Activated naive CD8-positive, alpha-beta T cell treated with anti-CD3 and anti-CD28 coated beads, Interleukin-2, amount 50 U/mL, for 24 hours (primary cell): ENCODE measurements at regions not wholly inside any gene's neighbourhood (a gene's known extent, or its start where the extent isn't known, plus 50 kb on each side); places are given as distances from the start of the nearest gene placed in this dataset.

Experiments
- ATAC-seq: fragments of 150-1000 bp; cut with Tn5 transposase; one replicate; pipeline ENCODE4 v1.10.0; 2021
- DNase-seq: peaks from one replicate; pipeline ENCODE4 v3.0.0; 2021
- H3K27ac Mint-ChIP-seq: one replicate; pipeline ENCODE4 v1.8.0; 2021; ENCODE audit warnings: mild to moderate bottlenecking, mixed read lengths
- H3K27me3 Mint-ChIP-seq: one replicate; pipeline ENCODE4 v1.8.0; 2021; ENCODE audit warnings: mixed read lengths
- H3K36me3 Mint-ChIP-seq: one replicate; pipeline ENCODE4 v1.8.0; 2021; ENCODE audit warnings: low read depth, mixed read lengths
- H3K4me1 Mint-ChIP-seq: one replicate; pipeline ENCODE4 v1.8.0; 2021; ENCODE audit warnings: mixed read lengths
- H3K4me3 Mint-ChIP-seq: one replicate; pipeline ENCODE4 v1.8.0; 2021; ENCODE audit warnings: mild to moderate bottlenecking, moderate library complexity, mixed read lengths
- H3K9me3 Mint-ChIP-seq: one replicate; pipeline ENCODE4 v1.8.0; 2021; ENCODE audit warnings: mixed read lengths

DNA sequence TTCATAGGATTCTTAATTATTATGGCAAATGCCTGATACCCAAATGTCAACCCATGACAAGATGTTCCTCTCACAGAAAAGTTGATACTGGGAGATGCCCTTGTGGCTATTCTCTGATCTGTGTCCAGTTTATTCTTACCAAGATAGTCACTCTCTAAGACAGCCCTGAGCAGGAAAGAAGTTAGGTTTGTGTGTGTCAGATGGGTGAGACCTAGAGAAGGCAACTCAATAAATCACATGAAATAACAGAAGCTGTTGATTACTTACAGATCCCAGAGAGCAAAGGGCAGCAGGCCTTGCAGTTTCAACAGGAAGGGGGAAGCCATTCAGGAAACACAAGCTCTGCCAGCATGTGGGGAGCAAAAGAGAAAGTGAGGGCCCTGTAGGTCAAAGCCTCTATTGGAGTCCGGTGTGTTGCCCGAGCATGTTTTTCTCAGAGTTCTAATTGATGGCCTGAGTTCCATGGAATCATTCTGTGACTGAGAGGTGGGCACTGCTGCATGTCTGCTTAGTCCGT is 1193.7 kb upstream of the CDH18 start:
- ATAC-seq (no peak), DNase-seq (no peak)
- H3K4me1 Mint-ChIP-seq = no peaks in the 10 kb centered on the region
- no peak overlapping the region for H3K4me3 Mint-ChIP-seq
- no peaks in the 10 kb centered on the region for H3K36me3 Mint-ChIP-seq
- H3K27me3 Mint-ChIP-seq = no peaks in the 10 kb centered on the region
- H3K9me3 Mint-ChIP-seq = peaks cover 4% of the 10 kb centered on the region
- no peak overlapping the region for H3K27ac Mint-ChIP-seq

DNA sequence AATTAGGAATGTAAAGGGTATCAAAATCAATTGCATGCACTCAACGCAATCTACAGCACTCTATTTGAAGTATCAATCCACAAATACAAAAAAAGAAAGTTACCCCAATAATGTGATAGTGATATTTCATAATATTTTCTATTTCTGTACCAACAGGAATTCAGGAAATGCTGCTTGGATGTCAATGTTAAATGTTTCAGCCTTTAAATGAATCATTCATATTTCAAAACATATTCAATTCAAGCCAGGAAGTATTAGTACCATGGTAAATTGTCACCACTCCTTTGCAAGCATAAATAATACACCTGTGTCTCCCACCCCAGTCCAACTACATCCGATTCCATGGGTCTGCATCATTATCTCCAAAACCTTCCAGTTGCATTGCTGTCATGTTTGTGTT is 1185.5 kb upstream of the CDH18 start:
- no peak overlapping the region for H3K27ac Mint-ChIP-seq
- no peak for ATAC-seq

DNA sequence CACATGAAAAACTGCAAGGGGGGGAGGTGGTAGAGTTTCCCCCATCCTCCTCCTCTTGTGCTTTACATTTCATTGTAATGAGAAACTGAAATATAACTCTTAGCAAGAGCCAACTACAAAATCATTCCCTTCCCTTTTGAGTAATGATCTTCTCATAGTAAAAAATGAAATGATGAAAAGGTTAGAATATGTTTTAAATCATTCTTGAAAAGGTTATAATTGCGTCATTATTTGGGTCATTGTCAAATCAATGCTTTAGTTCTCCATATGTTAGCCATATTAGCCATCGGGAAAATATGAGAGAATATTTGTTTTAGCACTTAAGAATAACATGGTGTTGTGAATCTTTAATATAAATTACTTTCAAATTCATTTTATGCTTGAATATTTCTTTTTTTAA is 1185.0 kb upstream of the CDH18 start:
- Mint-ChIP-seq H3K27me3 (no peaks in the 10 kb centered on the region), H3K36me3 (no peaks in the 10 kb centered on the region), H3K4me3 (no peak overlapping the region), H3K27ac (no peak overlapping the region), H3K4me1 (no peaks in the 10 kb centered on the region), H3K9me3 (no peaks in the 10 kb centered on the region)
- no peak for ATAC-seq
- DNase-seq = no peak

More for the DNA sequence above, 1185.5 kb upstream of the CDH18 start:
- DNase-seq = no peak
- Mint-ChIP-seq H3K9me3 (no peaks in the 10 kb centered on the region), H3K36me3 (no peaks in the 10 kb centered on the region), H3K4me1 (no peaks in the 10 kb centered on the region), H3K27me3 (no peaks in the 10 kb centered on the region), H3K4me3 (no peak overlapping the region)

DNA sequence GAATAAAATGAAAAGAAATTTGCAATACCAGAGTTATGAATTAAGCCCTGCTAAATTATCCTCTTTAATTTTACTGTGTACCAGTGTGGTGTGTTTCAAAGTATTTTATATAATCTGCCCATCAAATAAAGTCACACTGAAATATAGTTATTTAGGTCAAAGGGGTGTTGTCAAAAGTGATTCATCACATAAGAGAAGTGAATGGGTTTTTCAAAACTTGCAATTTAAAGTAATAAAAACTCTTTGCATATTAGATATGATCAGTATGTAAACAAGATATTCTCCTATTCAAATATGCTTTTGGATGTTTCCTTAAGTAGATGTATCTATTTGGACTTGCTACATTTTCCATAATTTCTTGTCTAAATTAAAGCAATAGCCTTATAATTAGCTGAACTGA is 1183.0 kb upstream of the CDH18 start:
- Mint-ChIP-seq H3K4me3 (no peak overlapping the region), H3K9me3 (no peaks in the 10 kb centered on the region), H3K27me3 (no peaks in the 10 kb centered on the region), H3K36me3 (no peaks in the 10 kb centered on the region), H3K27ac (no peak overlapping the region), H3K4me1 (no peaks in the 10 kb centered on the region)
- DNase-seq (no peak), ATAC-seq (no peak)

DNA sequence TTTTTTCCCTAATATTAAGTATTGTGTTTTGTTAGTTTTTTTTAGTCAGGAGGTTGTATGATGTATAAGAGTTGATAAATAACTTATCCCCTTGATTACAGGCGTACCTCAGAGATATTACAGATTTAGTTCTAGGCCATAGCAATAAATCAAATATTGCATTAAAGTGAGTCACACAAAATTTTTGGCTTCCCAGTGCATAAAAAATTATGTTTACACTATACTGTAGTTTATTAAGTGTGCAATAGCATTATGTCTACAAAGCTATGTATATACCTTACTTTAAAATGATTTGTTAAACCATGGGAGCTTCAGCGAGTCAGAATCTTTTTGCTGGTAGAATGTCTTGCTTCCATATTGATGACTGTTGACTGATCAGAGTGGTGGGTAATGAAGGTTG is 1180.6 kb upstream of the CDH18 start:
- Mint-ChIP-seq H3K27me3 (no peaks in the 10 kb centered on the region), H3K4me3 (no peak overlapping the region), H3K9me3 (peaks cover 9% of the 10 kb centered on the region), H3K36me3 (no peaks in the 10 kb centered on the region), H3K27ac (no peak overlapping the region), H3K4me1 (no peaks in the 10 kb centered on the region)
- no peak for DNase-seq
- no peak for ATAC-seq

DNA sequence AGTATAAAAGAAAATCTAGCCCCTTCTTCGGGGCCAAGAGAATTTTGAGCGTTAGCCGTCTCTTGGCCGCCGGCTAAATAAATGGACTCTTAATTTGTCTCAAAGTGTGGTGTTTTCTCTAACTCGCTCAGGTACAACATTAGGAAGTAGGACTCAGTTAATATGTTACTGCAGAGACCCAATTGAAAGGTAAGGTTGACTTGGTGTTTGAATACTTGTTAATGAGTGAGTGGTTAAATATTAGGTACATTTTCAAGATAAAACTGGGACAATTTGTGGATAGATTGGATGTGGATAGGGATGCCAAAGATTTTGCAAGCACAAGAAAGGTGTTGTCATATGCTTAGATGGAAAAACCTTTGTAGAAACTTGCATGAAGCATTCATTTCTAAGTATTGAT is 1177.3 kb upstream of the CDH18 start:
- ATAC-seq (no peak), DNase-seq (no peak)
- no peak overlapping the region for H3K27ac Mint-ChIP-seq
- H3K4me1 Mint-ChIP-seq = no peaks in the 10 kb centered on the region
- H3K4me3 Mint-ChIP-seq = no peak overlapping the region
- no peaks in the 10 kb centered on the region for H3K27me3 Mint-ChIP-seq
- H3K9me3 Mint-ChIP-seq = peaks cover 14% of the 10 kb centered on the region
- no peaks in the 10 kb centered on the region for H3K36me3 Mint-ChIP-seq

DNA sequence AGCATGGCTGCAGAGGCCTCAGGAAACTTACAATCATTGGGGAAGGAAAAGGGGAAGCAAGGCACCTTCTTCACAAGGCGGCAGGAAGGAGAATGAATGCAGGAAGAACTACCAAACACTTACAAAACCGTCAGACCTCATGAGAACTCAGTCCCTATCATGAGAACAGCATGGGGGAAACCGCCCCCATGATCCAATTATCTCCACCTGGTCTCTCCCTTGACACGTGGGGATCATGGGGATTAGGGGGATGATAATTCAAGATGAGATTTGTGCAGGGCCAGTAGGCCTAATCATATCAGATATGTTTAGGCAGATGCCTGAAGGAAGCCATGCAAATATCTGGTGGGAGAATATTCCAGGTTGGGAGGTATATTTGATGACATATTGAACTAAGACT is 1176.4 kb upstream of the CDH18 start:
- Mint-ChIP-seq H3K4me3 (no peak overlapping the region), H3K9me3 (peaks cover 16% of the 10 kb centered on the region), H3K27ac (no peak overlapping the region), H3K4me1 (no peaks in the 10 kb centered on the region), H3K36me3 (no peaks in the 10 kb centered on the region), H3K27me3 (no peaks in the 10 kb centered on the region)
- DNase-seq = no peak
- ATAC-seq = no peak

DNA sequence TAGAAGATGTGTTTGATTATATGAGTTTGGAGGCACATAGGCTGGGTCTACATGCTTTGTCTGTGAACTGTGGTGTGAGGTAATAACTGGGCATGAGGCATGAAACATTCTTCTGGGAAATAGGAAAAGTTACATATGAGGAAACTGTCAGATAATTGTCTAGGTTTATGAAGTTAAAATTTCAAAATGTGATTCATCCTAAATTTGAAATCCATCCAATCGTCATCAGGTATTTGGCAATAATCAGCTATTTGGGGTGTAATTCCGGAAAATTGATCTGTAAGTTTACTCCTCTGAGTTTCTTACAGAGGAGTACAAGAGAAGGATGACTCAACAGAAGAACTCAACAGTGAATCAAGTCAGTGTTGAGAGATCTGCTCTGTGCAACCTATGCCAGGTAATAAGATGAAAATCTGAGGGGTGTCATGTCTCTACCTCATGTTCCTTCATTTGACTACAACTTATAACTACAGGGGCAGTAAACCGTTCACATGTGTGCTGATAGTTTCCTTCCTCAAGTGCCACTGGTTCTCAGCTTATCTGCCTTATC is 1171.6 kb upstream of the CDH18 start:
- no peaks in the 10 kb centered on the region for H3K36me3 Mint-ChIP-seq
- ATAC-seq (no peak), DNase-seq (no peak)
- H3K27me3 Mint-ChIP-seq = no peaks in the 10 kb centered on the region
- H3K4me3 Mint-ChIP-seq = no peak overlapping the region
- no peaks in the 10 kb centered on the region for H3K4me1 Mint-ChIP-seq
- H3K27ac Mint-ChIP-seq = no peak overlapping the region
- H3K9me3 Mint-ChIP-seq = peaks cover 15% of the 10 kb centered on the region

DNA sequence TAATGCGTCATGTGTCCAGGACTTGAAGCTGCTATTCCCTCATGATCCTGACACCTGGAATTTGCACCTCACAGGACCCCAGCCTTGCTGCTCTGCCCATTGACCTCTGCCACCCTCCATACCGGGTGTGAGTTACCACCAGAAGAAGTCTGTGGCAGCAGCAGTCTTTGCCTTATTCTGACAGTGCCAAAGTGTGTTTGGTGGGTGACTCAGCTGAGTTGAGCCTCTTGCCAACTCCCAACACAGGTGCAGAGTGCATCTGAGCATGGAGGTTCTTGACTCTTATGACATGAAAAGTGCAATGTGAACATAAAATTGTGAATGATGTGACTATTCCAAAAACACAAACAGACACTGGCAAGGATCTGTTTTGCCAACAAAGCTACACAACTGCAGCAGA is 1166.5 kb upstream of the CDH18 start:
- DNase-seq = no peak
- Mint-ChIP-seq H3K4me1 (no peaks in the 10 kb centered on the region), H3K27ac (no peak overlapping the region), H3K27me3 (no peaks in the 10 kb centered on the region), H3K4me3 (no peak overlapping the region), H3K9me3 (peaks cover 5% of the 10 kb centered on the region), H3K36me3 (no peaks in the 10 kb centered on the region)
- no peak for ATAC-seq

DNA sequence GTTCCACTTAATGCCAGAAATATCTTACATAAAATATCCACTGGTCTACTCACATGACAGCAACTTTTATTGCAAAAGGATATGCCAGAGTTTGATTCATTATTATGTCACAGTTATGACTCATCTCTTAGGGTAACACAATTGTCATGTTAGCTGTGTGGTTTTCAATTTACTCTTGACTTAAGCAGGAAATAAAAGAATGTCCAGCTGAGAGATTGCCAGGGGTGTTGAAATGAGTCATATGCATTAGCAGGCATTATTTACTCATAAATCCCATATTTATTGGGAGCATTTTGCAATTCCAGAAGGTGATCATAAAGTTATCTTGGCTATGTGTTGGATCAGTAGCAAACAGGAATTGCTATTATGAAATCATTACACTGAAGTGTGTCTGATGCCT is 1164.6 kb upstream of the CDH18 start:
- Mint-ChIP-seq H3K4me1 (no peaks in the 10 kb centered on the region), H3K27me3 (no peaks in the 10 kb centered on the region), H3K27ac (no peak overlapping the region), H3K4me3 (no peak overlapping the region), H3K9me3 (no peaks in the 10 kb centered on the region), H3K36me3 (no peaks in the 10 kb centered on the region)
- ATAC-seq = no peak
- no peak for DNase-seq

DNA sequence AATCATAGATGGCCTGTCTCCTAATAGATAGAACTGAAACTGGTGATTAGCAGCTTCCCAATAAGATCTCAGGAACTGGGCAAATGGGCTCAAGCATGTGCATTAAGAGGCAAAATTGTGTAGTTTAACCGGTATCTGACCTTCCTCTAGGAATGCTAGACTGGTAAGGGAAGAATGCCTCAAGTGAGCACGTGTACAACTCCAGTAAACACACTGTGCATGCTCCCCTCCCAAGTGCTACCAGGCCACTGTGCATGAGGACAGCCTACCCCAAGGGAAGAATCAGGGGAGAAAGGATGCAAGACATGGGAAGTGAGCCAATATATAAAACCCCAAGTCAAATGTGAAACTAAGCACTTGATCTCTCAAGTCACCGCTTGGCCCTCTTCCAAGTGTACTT is 1157.4 kb upstream of the CDH18 start:
- Mint-ChIP-seq H3K9me3 (peaks cover 5% of the 10 kb centered on the region), H3K27me3 (no peaks in the 10 kb centered on the region), H3K27ac (no peak overlapping the region), H3K36me3 (no peaks in the 10 kb centered on the region), H3K4me1 (no peaks in the 10 kb centered on the region), H3K4me3 (no peak overlapping the region)
- ATAC-seq = no peak
- DNase-seq = no peak

DNA sequence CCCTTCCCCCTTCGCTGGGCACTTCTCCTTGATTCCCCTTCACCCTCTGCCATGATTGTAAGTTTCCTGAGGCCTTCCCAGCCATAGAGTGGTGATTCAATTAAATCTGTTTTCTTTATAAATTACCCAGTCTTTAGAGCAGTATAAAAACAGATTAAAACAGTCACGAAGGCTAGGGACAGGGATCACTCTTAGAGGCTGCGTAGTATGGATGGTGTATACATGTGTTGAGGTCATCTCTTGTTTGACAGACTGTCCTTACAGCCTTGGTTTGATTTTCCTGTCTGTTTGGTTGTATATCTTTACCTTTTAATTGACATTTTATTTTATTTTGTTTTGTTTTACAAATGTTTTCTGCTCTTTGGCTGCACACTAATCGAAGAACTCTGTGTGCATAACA is 1155.7 kb upstream of the CDH18 start:
- Mint-ChIP-seq H3K4me3 (no peak overlapping the region), H3K36me3 (no peaks in the 10 kb centered on the region), H3K9me3 (peaks cover 5% of the 10 kb centered on the region), H3K27me3 (no peaks in the 10 kb centered on the region), H3K4me1 (no peaks in the 10 kb centered on the region), H3K27ac (no peak overlapping the region)
- DNase-seq (no peak), ATAC-seq (no peak)

DNA sequence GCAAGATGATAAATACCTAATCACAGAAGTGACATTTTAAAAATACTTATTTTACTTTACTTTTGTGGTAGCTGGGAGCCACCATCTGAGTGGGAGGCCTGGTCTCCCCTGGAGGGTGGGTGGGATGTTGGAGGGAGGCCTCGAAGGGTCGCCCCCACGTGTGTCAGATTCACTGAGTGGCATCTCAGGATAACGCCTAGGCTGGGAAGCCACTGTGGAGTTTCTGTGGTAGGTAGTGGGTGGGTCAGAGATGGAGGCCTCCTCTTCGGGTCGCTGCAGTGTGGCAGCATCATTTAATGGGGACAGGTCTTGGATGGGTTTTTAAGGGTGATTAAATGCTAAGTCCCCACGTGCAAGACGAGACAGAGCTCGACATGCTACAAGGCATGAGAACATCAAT is 1154.8 kb upstream of the CDH18 start:
- no peaks in the 10 kb centered on the region for H3K4me1 Mint-ChIP-seq
- ATAC-seq = no peak
- no peak for DNase-seq

DNA sequence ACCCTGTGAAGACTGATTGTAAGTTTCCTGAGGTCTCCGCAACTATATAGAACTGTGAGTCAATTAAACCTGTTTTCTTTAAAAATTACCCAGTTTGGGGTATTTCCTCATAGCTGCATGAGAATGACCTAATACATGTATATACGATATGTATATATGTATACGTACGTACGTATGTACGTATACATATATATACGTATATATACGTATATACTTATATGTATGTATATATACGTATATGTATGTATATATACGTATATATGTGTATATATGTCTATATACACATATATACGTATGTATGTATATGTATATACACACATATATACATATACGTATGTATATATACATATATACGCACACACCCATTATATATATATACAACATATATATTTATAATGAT is 1153.0 kb upstream of the CDH18 start:
- H3K9me3 Mint-ChIP-seq = no peaks in the 10 kb centered on the region
- no peaks in the 10 kb centered on the region for H3K36me3 Mint-ChIP-seq
- H3K27ac Mint-ChIP-seq = no peak overlapping the region
- no peak overlapping the region for H3K4me3 Mint-ChIP-seq
- ATAC-seq (no peak), DNase-seq (no peak)
- H3K4me1 Mint-ChIP-seq = no peaks in the 10 kb centered on the region
- no peaks in the 10 kb centered on the region for H3K27me3 Mint-ChIP-seq

More for the DNA sequence above, 1154.8 kb upstream of the CDH18 start:
- peaks cover 5% of the 10 kb centered on the region for H3K9me3 Mint-ChIP-seq
- no peak overlapping the region for H3K27ac Mint-ChIP-seq
- no peak overlapping the region for H3K4me3 Mint-ChIP-seq
- no peaks in the 10 kb centered on the region for H3K27me3 Mint-ChIP-seq
- no peaks in the 10 kb centered on the region for H3K36me3 Mint-ChIP-seq

DNA sequence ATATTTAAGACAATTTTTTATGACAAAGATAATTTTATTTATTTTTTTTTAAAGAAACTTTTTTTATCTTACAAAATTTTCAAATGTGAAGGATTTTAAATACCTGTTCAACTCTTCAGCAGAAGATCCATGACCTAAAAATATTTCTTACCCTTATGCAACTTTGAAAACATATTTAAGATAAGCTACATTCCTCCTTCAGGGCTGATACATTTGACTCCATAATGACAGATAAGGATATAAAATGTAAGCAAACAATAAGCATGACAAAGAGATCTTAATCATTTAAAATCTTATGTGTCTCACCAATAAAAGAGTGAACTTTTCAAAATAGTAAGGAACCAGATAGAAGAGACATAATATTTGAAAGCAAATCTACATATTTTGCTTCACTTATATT is 1138.2 kb upstream of the CDH18 start:
- H3K27me3 Mint-ChIP-seq = no peaks in the 10 kb centered on the region
- no peak overlapping the region for H3K27ac Mint-ChIP-seq
- no peaks in the 10 kb centered on the region for H3K36me3 Mint-ChIP-seq
- no peak overlapping the region for H3K4me3 Mint-ChIP-seq
- ATAC-seq = no peak
- H3K4me1 Mint-ChIP-seq = no peaks in the 10 kb centered on the region
- no peak for DNase-seq
- peaks cover 9% of the 10 kb centered on the region for H3K9me3 Mint-ChIP-seq
